Mucosa of rectum (tissue), 2 donors: ENCODE measurements at regions not wholly inside any gene's neighbourhood (a gene's known extent, or its start where the extent isn't known, plus 50 kb on each side); places are given as distances from the start of the nearest gene placed in this dataset.

Source experiments
- H3K27ac ChIP-seq, 2 donors: one replicate each; pipeline ENCODE4 v1.7.0; 2013; ENCODE audit warnings: inconsistent platforms in 2 of 2, low read depth in 2 of 2, low read length in 2 of 2
- H3K27me3 ChIP-seq, 2 donors: one replicate each; pipeline ENCODE4 v1.7.0; 2013; ENCODE audit warnings: low read length in 2 of 2; ENCODE audit not compliant: control insufficient read depth in 2 of 2, insufficient read depth in 2 of 2
- H3K36me3 ChIP-seq, 2 donors: one replicate each; pipeline ENCODE4 v1.7.0; 2013; ENCODE audit warnings: low read length in 2 of 2; ENCODE audit not compliant: control insufficient read depth in 2 of 2, insufficient read depth in 2 of 2
- H3K4me1 ChIP-seq, 2 donors: one replicate each; pipeline ENCODE4 v1.7.0; 2013; ENCODE audit warnings: low read length in 2 of 2, mild to moderate bottlenecking in 1 of 2; ENCODE audit not compliant: control insufficient read depth in 2 of 2, insufficient read depth in 2 of 2
- H3K4me3 ChIP-seq, 2 donors: one replicate each; pipeline ENCODE4 v1.7.0; 2013; ENCODE audit warnings: low read length in 2 of 2
- H3K9ac ChIP-seq, 2 donors: one replicate each; pipeline ENCODE4 v1.7.0; 2013; ENCODE audit warnings: low read length in 2 of 2, low read depth in 1 of 2, mild to moderate bottlenecking in 1 of 2
- H3K9me3 ChIP-seq, 2 donors: one replicate each; pipeline ENCODE4 v1.7.0; 2013; ENCODE audit warnings: low read length in 2 of 2; ENCODE audit not compliant: control insufficient read depth in 2 of 2
- donor health status: healthy.
- donor health status: Normal muscosa, but diverticular disease.

GRCh38 chr10:113443141-113443925 is 109.5 kb upstream of the HABP2 start:
- H3K4me3 ChIP-seq: no peak overlapping the region
- H3K27me3 ChIP-seq: no peaks in the 10 kb centered on the region
- no peak overlapping the region for H3K27ac ChIP-seq
- H3K9ac ChIP-seq: no peak overlapping the region
- no peaks in the 10 kb centered on the region for H3K36me3 ChIP-seq
- H3K4me1 ChIP-seq: no peaks in the 10 kb centered on the region
- H3K9me3 ChIP-seq: no peaks in the 10 kb centered on the region

GRCh38 chr10:113444766-113445365 is 108.0 kb upstream of the HABP2 start:
- Histone ChIP-seq H3K36me3 (no peaks in the 10 kb centered on the region), H3K4me1 (no peaks in the 10 kb centered on the region), H3K4me3 (no peak overlapping the region), H3K9ac (no peak overlapping the region), H3K27me3 (no peaks in the 10 kb centered on the region), H3K27ac (no peak overlapping the region), H3K9me3 (no peaks in the 10 kb centered on the region)

GRCh38 chr10:113445736-113446135 is 107.1 kb upstream of the HABP2 start:
- no peaks in the 10 kb centered on the region for H3K36me3 ChIP-seq
- no peak overlapping the region for H3K4me3 ChIP-seq
- H3K9ac ChIP-seq: no peak overlapping the region
- no peak overlapping the region for H3K27ac ChIP-seq
- no peaks in the 10 kb centered on the region for H3K9me3 ChIP-seq
- H3K27me3 ChIP-seq: no peaks in the 10 kb centered on the region
- no peaks in the 10 kb centered on the region for H3K4me1 ChIP-seq

GRCh38 chr10:113446739-113447138 is 106.1 kb upstream of the HABP2 start:
- Histone ChIP-seq H3K27me3 (no peaks in the 10 kb centered on the region), H3K4me3 (no peak overlapping the region), H3K36me3 (no peaks in the 10 kb centered on the region), H3K9ac (no peak overlapping the region), H3K27ac (no peak overlapping the region), H3K4me1 (peaks cover 0 to 2% of the 10 kb centered on the region in 2 donors), H3K9me3 (no peaks in the 10 kb centered on the region)

- no peak overlapping the region for H3K9ac ChIP-seq
- no peaks in the 10 kb centered on the region for H3K27me3 ChIP-seq
- H3K9me3 ChIP-seq: no peaks in the 10 kb centered on the region
- H3K27ac ChIP-seq: no peak overlapping the region
- no peaks in the 10 kb centered on the region for H3K36me3 ChIP-seq
- H3K4me3 ChIP-seq: no peak overlapping the region
- H3K4me1 ChIP-seq: peaks cover 0 to 2% of the 10 kb centered on the region in 2 donors
Measured at GRCh38 chr10:113447278-113447677, 105.6 kb upstream of the HABP2 start.

GRCh38 chr10:113449006-113449695 is 103.7 kb upstream of the HABP2 start:
- Histone ChIP-seq H3K27ac (no peak overlapping the region), H3K4me3 (no peak overlapping the region), H3K27me3 (no peaks in the 10 kb centered on the region), H3K9me3 (no peaks in the 10 kb centered on the region), H3K4me1 (peaks cover under 1 to 2% of the 10 kb centered on the region in 2 donors), H3K9ac (no peak overlapping the region), H3K36me3 (no peaks in the 10 kb centered on the region)

GRCh38 chr10:113450046-113450804 is 102.6 kb upstream of the HABP2 start:
- Histone ChIP-seq H3K4me3 (no peak overlapping the region), H3K9ac (no peak overlapping the region), H3K27me3 (no peaks in the 10 kb centered on the region), H3K27ac (no peak overlapping the region), H3K9me3 (no peaks in the 10 kb centered on the region), H3K36me3 (no peaks in the 10 kb centered on the region), H3K4me1 (peaks cover 2 to 4% of the 10 kb centered on the region in 2 donors)

GRCh38 chr10:113450906-113451305 is 101.9 kb upstream of the HABP2 start:
- Histone ChIP-seq H3K27me3 (no peaks in the 10 kb centered on the region), H3K36me3 (no peaks in the 10 kb centered on the region), H3K4me3 (no peak overlapping the region), H3K4me1 (peaks cover 2 to 4% of the 10 kb centered on the region in 2 donors), H3K9ac (no peak overlapping the region), H3K27ac (no peak overlapping the region), H3K9me3 (no peaks in the 10 kb centered on the region)

- no peak overlapping the region for H3K27ac ChIP-seq
- no peaks in the 10 kb centered on the region for H3K36me3 ChIP-seq
- peaks cover 2 to 4% of the 10 kb centered on the region in 2 donors for H3K4me1 ChIP-seq
- no peaks in the 10 kb centered on the region for H3K27me3 ChIP-seq
- H3K4me3 ChIP-seq: no peak overlapping the region
- no peaks in the 10 kb centered on the region for H3K9me3 ChIP-seq
- no peak overlapping the region for H3K9ac ChIP-seq
Measured at GRCh38 chr10:113452146-113452845, 100.6 kb upstream of the HABP2 start.
